SK-N-SH treated with all-trans-retinoic acid at 6 μM for 48 hours (cell line): ENCODE measurements at regions not wholly inside any gene's neighbourhood (a gene's known extent, or its start where the extent isn't known, plus 50 kb on each side); places are given as distances from the start of the nearest gene placed in this dataset.

ENCODE experiments used
- ATAC-seq: fragments of 200-7000 bp; cut with Tn5 transposase; 3 replicates; pipeline ENCODE4 v1.9.1; 2020; ENCODE audit warnings: mild to moderate bottlenecking, moderate library complexity
- ARNTL ChIP-seq: fragments of 450-650 bp; formaldehyde crosslinking; IDR thresholded peaks from 2 replicates; pipeline ENCODE4 v1.5.0; 2020; ENCODE audit warnings: low read depth, mild to moderate bottlenecking, moderate library complexity, borderline replicate concordance
- CSDC2 ChIP-seq: fragments of 250-450 bp; sonication (Bioruptor Pico); IDR thresholded peaks from 2 replicates; pipeline ENCODE4 v1.5.0; 2020; ENCODE audit warnings: mild to moderate bottlenecking, moderate library complexity
- ESRRG ChIP-seq: fragments of 250-450 bp; sonication (Bioruptor Pico); IDR thresholded peaks from 2 replicates; pipeline ENCODE4 v1.6.1; 2021; ENCODE audit warnings: mild to moderate bottlenecking
- GLIS3 ChIP-seq: fragments of 250-450 bp; sonication (Bioruptor Pico); IDR thresholded peaks from 2 replicates; pipeline ENCODE4 v1.5.0; 2020; ENCODE audit warnings: mild to moderate bottlenecking, moderate library complexity
- ISL1 ChIP-seq: fragments of 250-450 bp; sonication (Bioruptor Pico); IDR thresholded peaks from 2 replicates; pipeline ENCODE4 v2.1.2; 2022; ENCODE audit warnings: mild to moderate bottlenecking, moderate library complexity
- OSR1 ChIP-seq: fragments of 250-450 bp; sonication (Bioruptor Pico); IDR thresholded peaks from 2 replicates; pipeline ENCODE4 v1.8.0; 2022; ENCODE audit warnings: moderate library complexity, mild to moderate bottlenecking, inconsistent platforms
- POU6F1 ChIP-seq: fragments of 250-450 bp; sonication (Bioruptor Pico); IDR thresholded peaks from 2 replicates; pipeline ENCODE4 v1.8.0; 2021; ENCODE audit warnings: low read depth, mild to moderate bottlenecking, moderate library complexity, borderline replicate concordance
- PPARA ChIP-seq: fragments of 250-450 bp; sonication (Bioruptor Pico); IDR thresholded peaks from 2 replicates; pipeline ENCODE4 v1.5.0; 2020; ENCODE audit warnings: mild to moderate bottlenecking, borderline replicate concordance
- RARB ChIP-seq: fragments of 250-450 bp; sonication (Bioruptor Pico); IDR thresholded peaks from 2 replicates; pipeline ENCODE4 v1.8.0; 2021; ENCODE audit warnings: mild to moderate bottlenecking, moderate library complexity
- SNAI2 ChIP-seq: fragments of 250-450 bp; sonication (Bioruptor Pico); IDR thresholded peaks from 2 replicates; pipeline ENCODE4 v1.5.0; 2020; ENCODE audit warnings: mild to moderate bottlenecking, moderate library complexity
- TCF4 ChIP-seq: fragments of 250-450 bp; sonication (Bioruptor Pico); IDR thresholded peaks from 2 replicates; pipeline ENCODE4 v1.8.0; 2021; ENCODE audit warnings: mild to moderate bottlenecking, moderate library complexity, borderline replicate concordance
- TOX ChIP-seq: fragments of 250-450 bp; sonication (Bioruptor Pico); IDR thresholded peaks from 2 replicates; pipeline ENCODE4 v1.8.0; 2021; ENCODE audit warnings: mild to moderate bottlenecking, moderate library complexity, borderline replicate concordance
- TSHZ2 ChIP-seq: fragments of 250-450 bp; sonication (Bioruptor Pico); IDR thresholded peaks from 2 replicates; pipeline ENCODE4 v1.5.0; 2020; ENCODE audit warnings: mild to moderate bottlenecking, moderate library complexity
- ZC3H10 ChIP-seq: fragments of 250-450 bp; sonication (Bioruptor Pico); IDR thresholded peaks from 2 replicates; pipeline ENCODE4 v1.5.1; 2021; ENCODE audit warnings: mild to moderate bottlenecking, moderate library complexity
- ZFP3 ChIP-seq: fragments of 250-450 bp; sonication (Bioruptor Pico); IDR thresholded peaks from 2 replicates; pipeline ENCODE4 v1.5.0; 2020; ENCODE audit warnings: mild to moderate bottlenecking, moderate library complexity
- ZFP30 ChIP-seq: fragments of 450-650 bp; formaldehyde crosslinking; IDR thresholded peaks from 2 replicates; pipeline ENCODE4 v1.5.0; 2022; ENCODE audit warnings: mild to moderate bottlenecking, moderate library complexity
- ZNF565 ChIP-seq: fragments of 450-650 bp; formaldehyde crosslinking; conservative IDR thresholded peaks from 2 replicates; pipeline ENCODE4 v1.5.0; 2020; ENCODE audit warnings: low read depth, mild to moderate bottlenecking, moderate library complexity
- ZNF70 ChIP-seq: fragments of 450-650 bp; formaldehyde crosslinking; IDR thresholded peaks from 2 replicates; pipeline ENCODE4 v1.5.0; 2020; ENCODE audit warnings: mild to moderate bottlenecking, moderate library complexity
- ZNF8 ChIP-seq: fragments of 450-650 bp; formaldehyde crosslinking; IDR thresholded peaks from 2 replicates; pipeline ENCODE4 v1.5.0; 2020; ENCODE audit warnings: mild to moderate bottlenecking, moderate library complexity
- TF ChIP-seq, protein P1 (sequence below): fragments of 250-450 bp; sonication (Bioruptor Pico); IDR thresholded peaks from 2 replicates; pipeline ENCODE4 v1.8.0; 2020; ENCODE audit warnings: mild to moderate bottlenecking, moderate library complexity, borderline replicate concordance
- TF ChIP-seq, protein P2 (sequence below): fragments of 250-450 bp; sonication (Bioruptor Pico); IDR thresholded peaks from 2 replicates; pipeline ENCODE4 v1.5.1; 2020; ENCODE audit warnings: low read depth, mild to moderate bottlenecking, moderate library complexity
- TF ChIP-seq, protein P3 (sequence below): fragments of 250-450 bp; sonication (Bioruptor Pico); IDR thresholded peaks from 2 replicates; pipeline ENCODE4 v1.5.1; 2021; ENCODE audit warnings: mild to moderate bottlenecking, moderate library complexity

GRCh38 chr7:18425227-18425626 is 70.3 kb upstream of the HDAC9 start:
- TF ChIP-seq ZNF70 (no peak), ESRRG (CRISPR knock-in tag) (no peak), ZFP3 (no peak), POU6F1 (CRISPR knock-in tag) (no peak), TSHZ2 (no peak), TCF4 (CRISPR knock-in tag) (no peak), RARB (no peak), GLIS3 (no peak), PPARA (CRISPR knock-in tag) (no peak), ARNTL (no peak), ZC3H10 (CRISPR knock-in tag) (no peak), ZNF8 (no peak), ZNF565 (no peak)
- TF ChIP-seq, all 23 proteins: peak for 0

GRCh38 chr7:18425838-18426445 is 69.6 kb upstream of the HDAC9 start:
- ATAC-seq, result no peak; the same call in 2 of the 3 replicates
- TF ChIP-seq ZNF70, result no peak
- TF ChIP-seq, all 23 proteins: peak for 0

More at GRCh38 chr7:18425227-18425626, 70.3 kb upstream of the HDAC9 start:
- ATAC-seq, result no peak

- TF ChIP-seq ARNTL, result no peak
- no peak for TF ChIP-seq ZNF70
- no peak for TF ChIP-seq OSR1
- TF ChIP-seq SNAI2 (CRISPR knock-in tag), result no peak
- TF ChIP-seq, protein P1, sequence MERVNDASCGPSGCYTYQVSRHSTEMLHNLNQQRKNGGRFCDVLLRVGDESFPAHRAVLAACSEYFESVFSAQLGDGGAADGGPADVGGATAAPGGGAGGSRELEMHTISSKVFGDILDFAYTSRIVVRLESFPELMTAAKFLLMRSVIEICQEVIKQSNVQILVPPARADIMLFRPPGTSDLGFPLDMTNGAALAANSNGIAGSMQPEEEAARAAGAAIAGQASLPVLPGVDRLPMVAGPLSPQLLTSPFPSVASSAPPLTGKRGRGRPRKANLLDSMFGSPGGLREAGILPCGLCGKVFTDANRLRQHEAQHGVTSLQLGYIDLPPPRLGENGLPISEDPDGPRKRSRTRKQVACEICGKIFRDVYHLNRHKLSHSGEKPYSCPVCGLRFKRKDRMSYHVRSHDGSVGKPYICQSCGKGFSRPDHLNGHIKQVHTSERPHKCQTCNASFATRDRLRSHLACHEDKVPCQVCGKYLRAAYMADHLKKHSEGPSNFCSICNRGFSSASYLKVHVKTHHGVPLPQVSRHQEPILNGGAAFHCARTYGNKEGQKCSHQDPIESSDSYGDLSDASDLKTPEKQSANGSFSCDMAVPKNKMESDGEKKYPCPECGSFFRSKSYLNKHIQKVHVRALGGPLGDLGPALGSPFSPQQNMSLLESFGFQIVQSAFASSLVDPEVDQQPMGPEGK, result no peak
- no peak for TF ChIP-seq ZNF8
- TF ChIP-seq ZFP30 (CRISPR knock-in tag), result no peak
- TF ChIP-seq GLIS3, result no peak
- no peak for TF ChIP-seq PPARA (CRISPR knock-in tag)
- no peak for TF ChIP-seq ZNF565
- TF ChIP-seq, protein P2, sequence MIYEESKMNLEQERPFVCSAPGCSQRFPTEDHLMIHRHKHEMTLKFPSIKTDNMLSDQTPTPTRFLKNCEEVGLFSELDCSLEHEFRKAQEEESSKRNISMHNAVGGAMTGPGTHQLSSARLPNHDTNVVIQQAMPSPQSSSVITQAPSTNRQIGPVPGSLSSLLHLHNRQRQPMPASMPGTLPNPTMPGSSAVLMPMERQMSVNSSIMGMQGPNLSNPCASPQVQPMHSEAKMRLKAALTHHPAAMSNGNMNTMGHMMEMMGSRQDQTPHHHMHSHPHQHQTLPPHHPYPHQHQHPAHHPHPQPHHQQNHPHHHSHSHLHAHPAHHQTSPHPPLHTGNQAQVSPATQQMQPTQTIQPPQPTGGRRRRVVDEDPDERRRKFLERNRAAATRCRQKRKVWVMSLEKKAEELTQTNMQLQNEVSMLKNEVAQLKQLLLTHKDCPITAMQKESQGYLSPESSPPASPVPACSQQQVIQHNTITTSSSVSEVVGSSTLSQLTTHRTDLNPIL (CRISPR knock-in tag), result no peak
- ATAC-seq, result peak; percentile 20; the same call in 2 of the 3 replicates
These were observed 68.9 kb upstream of the HDAC9 start for GRCh38 chr7:18426564-18427226.

- TF ChIP-seq CSDC2 (CRISPR knock-in tag), result no peak
- TF ChIP-seq SNAI2 (CRISPR knock-in tag), result no peak
- no peak for TF ChIP-seq ARNTL
- no peak for TF ChIP-seq GLIS3
- peak; percentile 92 for TF ChIP-seq ISL1 (CRISPR knock-in tag)
- TF ChIP-seq, protein P3, sequence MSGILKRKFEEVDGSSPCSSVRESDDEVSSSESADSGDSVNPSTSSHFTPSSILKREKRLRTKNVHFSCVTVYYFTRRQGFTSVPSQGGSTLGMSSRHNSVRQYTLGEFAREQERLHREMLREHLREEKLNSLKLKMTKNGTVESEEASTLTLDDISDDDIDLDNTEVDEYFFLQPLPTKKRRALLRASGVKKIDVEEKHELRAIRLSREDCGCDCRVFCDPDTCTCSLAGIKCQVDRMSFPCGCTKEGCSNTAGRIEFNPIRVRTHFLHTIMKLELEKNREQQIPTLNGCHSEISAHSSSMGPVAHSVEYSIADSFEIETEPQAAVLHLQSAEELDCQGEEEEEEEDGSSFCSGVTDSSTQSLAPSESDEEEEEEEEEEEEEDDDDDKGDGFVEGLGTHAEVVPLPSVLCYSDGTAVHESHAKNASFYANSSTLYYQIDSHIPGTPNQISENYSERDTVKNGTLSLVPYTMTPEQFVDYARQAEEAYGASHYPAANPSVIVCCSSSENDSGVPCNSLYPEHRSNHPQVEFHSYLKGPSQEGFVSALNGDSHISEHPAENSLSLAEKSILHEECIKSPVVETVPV (CRISPR knock-in tag), result no peak
- TF ChIP-seq, protein P2 (CRISPR knock-in tag), result 0 out of 2 replicates have a peak, but pooled peaks have one; percentile 30
- TF ChIP-seq TOX (CRISPR knock-in tag), result no peak
- no peak for TF ChIP-seq ZC3H10 (CRISPR knock-in tag)
- TF ChIP-seq ZNF565, result no peak
- ATAC-seq, result peak; percentile 82
These were observed 66.0 kb upstream of the HDAC9 start for GRCh38 chr7:18429547-18429946.
